ENCODE measurements at regions not wholly inside any gene's neighbourhood (a gene's known extent, or its start where the extent isn't known, plus 50 kb on each side); places are given as distances from the start of the nearest gene placed in this dataset.

DNA sequence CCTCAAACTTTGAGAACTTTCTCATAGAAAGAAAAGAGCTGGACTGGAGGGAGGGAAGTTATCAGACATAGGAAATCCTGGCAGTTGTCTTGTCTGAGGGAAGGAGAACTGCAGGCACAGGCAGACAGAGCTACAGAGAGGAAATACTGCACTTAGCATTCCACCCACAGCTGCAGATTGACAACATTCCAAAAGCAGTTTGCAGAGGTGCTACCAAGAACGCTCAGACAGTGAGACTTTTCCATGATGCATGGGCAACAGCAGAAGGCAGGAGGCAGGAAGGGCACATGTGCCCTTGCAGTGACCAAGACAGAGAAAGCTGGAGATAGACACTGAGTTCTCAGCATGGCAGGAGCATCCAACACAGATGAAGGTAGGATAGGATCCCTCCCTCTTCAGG lies 327.5 kb upstream of the ZNF462 start:
- peaks cover 0 to 4% (median 1%) of the 10 kb centered on the region in 4 donors for H3K4me1 ChIP-seq (ENCODE audit: control insufficient read depth in 4 of 4, insufficient read depth in 4 of 4, low read length in 3 of 4)
- H3K27ac ChIP-seq (ENCODE audit: low read depth in 1 of 2, low read length in 2 of 2): no peak overlapping the region
- H3K9me3 ChIP-seq (ENCODE audit: control insufficient read depth in 4 of 4, low read length in 3 of 4): no peaks in the 10 kb centered on the region
- no peaks in the 10 kb centered on the region for H3K27me3 ChIP-seq (ENCODE audit: control insufficient read depth in 4 of 4, insufficient read depth in 4 of 4, low read length in 3 of 4)
- no peak overlapping the region for H3K9ac ChIP-seq (ENCODE audit: low read depth in 1 of 2, low read length in 2 of 2)
- 38% methylated on average over 1 of the region's 1 CpG for WGBS
- no peak overlapping the region for H3K4me3 ChIP-seq (ENCODE audit: low read depth in 1 of 3, low read length in 3 of 3)
- TF ChIP-seq RAD21 (IDR thresholded peaks at IDR 0.05) (peak in 1 of 2 donors; percentile 9), FOXA1 (IDR thresholded peaks at IDR 0.05) (no peak), YY1 (IDR thresholded peaks at IDR 0.05) (no peak)
- H3K36me3 ChIP-seq (ENCODE audit: control insufficient read depth in 4 of 4, insufficient read depth in 3 of 4, low read depth in 1 of 4, low read length in 3 of 4): no peaks in the 10 kb centered on the region
- DNase-seq (ENCODE audit: low spot score): no peak

DNA sequence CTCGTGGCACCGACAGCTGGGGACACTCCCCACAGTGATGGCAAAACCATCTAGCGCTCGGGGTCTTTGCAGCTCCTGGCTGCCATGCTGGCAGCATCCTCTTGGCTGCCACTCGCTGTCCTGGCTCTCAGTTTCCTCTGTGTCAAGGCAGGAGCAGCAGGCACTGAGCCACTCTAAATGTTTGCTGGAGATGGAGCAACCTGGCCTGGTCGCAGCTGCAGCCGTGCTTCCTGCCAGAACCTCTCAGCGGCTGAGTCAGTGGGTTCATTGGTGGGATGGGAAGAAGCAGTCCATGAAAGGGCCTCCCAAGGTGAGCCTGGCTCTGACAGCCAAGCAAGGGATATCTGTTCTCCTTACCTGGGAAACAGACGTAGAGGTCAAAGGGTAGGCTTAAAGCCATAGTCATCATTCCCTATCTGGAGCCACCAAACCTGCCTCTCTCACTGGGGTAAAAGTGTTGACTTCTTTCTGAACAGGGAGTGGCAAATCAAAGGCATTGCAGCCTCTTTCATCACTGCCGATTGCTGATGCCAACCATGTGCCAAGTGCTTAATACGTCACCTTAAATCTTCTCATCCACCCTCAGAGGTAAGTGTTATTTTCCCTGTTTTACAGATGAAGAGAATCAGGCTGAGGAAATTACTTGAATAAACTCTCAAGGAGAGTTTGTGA lies 304.8 kb upstream of the ZNF462 start:
- Histone ChIP-seq H3K9me3 (ENCODE audit: control insufficient read depth in 4 of 4, low read length in 3 of 4) (peaks cover 0 to 7% (median 0%) of the 10 kb centered on the region in 4 donors), H3K27ac (ENCODE audit: low read depth in 1 of 2, low read length in 2 of 2) (no peak overlapping the region), H3K4me3 (ENCODE audit: low read depth in 1 of 3, low read length in 3 of 3) (no peak overlapping the region), H3K9ac (ENCODE audit: low read depth in 1 of 2, low read length in 2 of 2) (no peak overlapping the region), H3K27me3 (ENCODE audit: control insufficient read depth in 4 of 4, insufficient read depth in 4 of 4, low read length in 3 of 4) (no peaks in the 10 kb centered on the region), H3K36me3 (ENCODE audit: control insufficient read depth in 4 of 4, insufficient read depth in 3 of 4, low read depth in 1 of 4, low read length in 3 of 4) (no peaks in the 10 kb centered on the region), H3K4me1 (ENCODE audit: control insufficient read depth in 4 of 4, insufficient read depth in 4 of 4, low read length in 3 of 4) (no peaks in the 10 kb centered on the region)
- TF ChIP-seq, protein P1, sequence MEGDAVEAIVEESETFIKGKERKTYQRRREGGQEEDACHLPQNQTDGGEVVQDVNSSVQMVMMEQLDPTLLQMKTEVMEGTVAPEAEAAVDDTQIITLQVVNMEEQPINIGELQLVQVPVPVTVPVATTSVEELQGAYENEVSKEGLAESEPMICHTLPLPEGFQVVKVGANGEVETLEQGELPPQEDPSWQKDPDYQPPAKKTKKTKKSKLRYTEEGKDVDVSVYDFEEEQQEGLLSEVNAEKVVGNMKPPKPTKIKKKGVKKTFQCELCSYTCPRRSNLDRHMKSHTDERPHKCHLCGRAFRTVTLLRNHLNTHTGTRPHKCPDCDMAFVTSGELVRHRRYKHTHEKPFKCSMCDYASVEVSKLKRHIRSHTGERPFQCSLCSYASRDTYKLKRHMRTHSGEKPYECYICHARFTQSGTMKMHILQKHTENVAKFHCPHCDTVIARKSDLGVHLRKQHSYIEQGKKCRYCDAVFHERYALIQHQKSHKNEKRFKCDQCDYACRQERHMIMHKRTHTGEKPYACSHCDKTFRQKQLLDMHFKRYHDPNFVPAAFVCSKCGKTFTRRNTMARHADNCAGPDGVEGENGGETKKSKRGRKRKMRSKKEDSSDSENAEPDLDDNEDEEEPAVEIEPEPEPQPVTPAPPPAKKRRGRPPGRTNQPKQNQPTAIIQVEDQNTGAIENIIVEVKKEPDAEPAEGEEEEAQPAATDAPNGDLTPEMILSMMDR (IDR thresholded peaks at IDR 0.05; ENCODE audit: low read depth, low read length, missing input control): no peak
- TF ChIP-seq FOXA1 (IDR thresholded peaks at IDR 0.05) (no peak), YY1 (IDR thresholded peaks at IDR 0.05) (no peak), NR2F2 (IDR thresholded peaks at IDR 0.05) (no peak), GABPA (IDR thresholded peaks at IDR 0.05 in 1 of 2, conservative IDR thresholded peaks at IDR 0.05 in 1 of 2) (no peak), SP1 (IDR thresholded peaks at IDR 0.05) (no peak), RXRA (IDR thresholded peaks at IDR 0.05) (no peak), TAF1 (conservative IDR thresholded peaks at IDR 0.05) (no peak), FOXA2 (IDR thresholded peaks at IDR 0.05) (no peak), HNF4G (IDR thresholded peaks at IDR 0.05) (no peak), HNF4A (conservative IDR thresholded peaks at IDR 0.05) (no peak)
- TF ChIP-seq, protein P2, sequence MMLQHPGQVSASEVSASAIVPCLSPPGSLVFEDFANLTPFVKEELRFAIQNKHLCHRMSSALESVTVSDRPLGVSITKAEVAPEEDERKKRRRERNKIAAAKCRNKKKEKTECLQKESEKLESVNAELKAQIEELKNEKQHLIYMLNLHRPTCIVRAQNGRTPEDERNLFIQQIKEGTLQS (IDR thresholded peaks at IDR 0.05): no peak
- TF ChIP-seq, protein P3, sequence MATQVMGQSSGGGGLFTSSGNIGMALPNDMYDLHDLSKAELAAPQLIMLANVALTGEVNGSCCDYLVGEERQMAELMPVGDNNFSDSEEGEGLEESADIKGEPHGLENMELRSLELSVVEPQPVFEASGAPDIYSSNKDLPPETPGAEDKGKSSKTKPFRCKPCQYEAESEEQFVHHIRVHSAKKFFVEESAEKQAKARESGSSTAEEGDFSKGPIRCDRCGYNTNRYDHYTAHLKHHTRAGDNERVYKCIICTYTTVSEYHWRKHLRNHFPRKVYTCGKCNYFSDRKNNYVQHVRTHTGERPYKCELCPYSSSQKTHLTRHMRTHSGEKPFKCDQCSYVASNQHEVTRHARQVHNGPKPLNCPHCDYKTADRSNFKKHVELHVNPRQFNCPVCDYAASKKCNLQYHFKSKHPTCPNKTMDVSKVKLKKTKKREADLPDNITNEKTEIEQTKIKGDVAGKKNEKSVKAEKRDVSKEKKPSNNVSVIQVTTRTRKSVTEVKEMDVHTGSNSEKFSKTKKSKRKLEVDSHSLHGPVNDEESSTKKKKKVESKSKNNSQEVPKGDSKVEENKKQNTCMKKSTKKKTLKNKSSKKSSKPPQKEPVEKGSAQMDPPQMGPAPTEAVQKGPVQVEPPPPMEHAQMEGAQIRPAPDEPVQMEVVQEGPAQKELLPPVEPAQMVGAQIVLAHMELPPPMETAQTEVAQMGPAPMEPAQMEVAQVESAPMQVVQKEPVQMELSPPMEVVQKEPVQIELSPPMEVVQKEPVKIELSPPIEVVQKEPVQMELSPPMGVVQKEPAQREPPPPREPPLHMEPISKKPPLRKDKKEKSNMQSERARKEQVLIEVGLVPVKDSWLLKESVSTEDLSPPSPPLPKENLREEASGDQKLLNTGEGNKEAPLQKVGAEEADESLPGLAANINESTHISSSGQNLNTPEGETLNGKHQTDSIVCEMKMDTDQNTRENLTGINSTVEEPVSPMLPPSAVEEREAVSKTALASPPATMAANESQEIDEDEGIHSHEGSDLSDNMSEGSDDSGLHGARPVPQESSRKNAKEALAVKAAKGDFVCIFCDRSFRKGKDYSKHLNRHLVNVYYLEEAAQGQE (IDR thresholded peaks at IDR 0.05): no peak
- TF ChIP-seq, protein P4, sequence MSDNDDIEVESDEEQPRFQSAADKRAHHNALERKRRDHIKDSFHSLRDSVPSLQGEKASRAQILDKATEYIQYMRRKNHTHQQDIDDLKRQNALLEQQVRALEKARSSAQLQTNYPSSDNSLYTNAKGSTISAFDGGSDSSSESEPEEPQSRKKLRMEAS (IDR thresholded peaks at IDR 0.05): no peak
- no peak for DNase-seq (ENCODE audit: low spot score)
- WGBS: 51% methylated on average over 11 of the region's 11 CpGs

Data from liver (tissue), 8 donors.